ENCODE measurements at regions not wholly inside any gene's neighbourhood (a gene's known extent, or its start where the extent isn't known, plus 50 kb on each side); places are given as distances from the start of the nearest gene placed in this dataset.

DNA sequence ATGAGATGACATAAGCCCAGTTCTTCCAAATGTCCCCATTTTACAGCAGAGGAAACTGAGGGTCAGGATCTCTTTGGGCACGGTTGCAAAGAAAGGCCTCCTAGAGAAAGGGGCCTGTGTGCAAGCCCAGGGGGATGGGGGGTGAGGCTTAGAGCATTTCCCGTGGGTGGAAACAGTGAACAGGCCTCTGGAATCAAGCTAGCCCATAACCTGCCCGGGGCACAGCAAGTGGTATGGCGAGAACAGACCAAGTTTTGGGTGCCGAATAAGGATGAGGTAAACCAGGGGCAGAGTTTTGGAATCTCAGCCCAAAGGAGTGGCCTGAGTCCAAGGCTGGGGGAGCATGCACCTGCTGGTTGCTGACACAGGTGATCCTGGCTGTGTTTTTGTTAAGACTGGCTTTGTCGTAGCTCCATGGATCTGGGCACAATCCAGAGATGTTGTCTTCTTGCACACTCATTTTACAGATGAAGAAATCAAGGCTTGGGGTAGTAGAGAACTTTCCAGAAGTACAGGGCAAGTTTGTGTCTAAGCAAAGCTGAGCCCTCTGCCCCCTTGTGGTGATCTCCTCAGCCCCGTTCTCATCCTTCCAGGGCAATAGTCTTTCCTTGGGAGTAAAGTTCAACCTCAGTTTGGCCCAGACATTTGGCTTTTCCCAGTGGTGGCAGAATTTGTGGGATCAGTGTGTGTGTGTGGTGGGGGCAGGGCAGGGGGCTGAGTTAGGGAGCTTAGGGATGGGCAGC is 53.5 kb upstream of the MYEOV start:
- Histone ChIP-seq H3K36me3 (ENCODE audit: control insufficient read depth in 4 of 4, insufficient read depth in 3 of 4, low read depth in 1 of 4, low read length in 3 of 4) (no peaks in the 10 kb centered on the region), H3K4me1 (ENCODE audit: control insufficient read depth in 4 of 4, insufficient read depth in 4 of 4, low read length in 3 of 4) (no peaks in the 10 kb centered on the region), H3K4me3 (ENCODE audit: low read depth in 1 of 3, low read length in 3 of 3) (no peak overlapping the region), H3K9me3 (ENCODE audit: control insufficient read depth in 4 of 4, low read length in 3 of 4) (no peaks in the 10 kb centered on the region), H3K9ac (ENCODE audit: low read depth in 1 of 2, low read length in 2 of 2) (no peak overlapping the region), H3K27me3 (ENCODE audit: control insufficient read depth in 4 of 4, insufficient read depth in 4 of 4, low read length in 3 of 4) (no peaks in the 10 kb centered on the region), H3K27ac (ENCODE audit: low read depth in 1 of 2, low read length in 2 of 2) (no peak overlapping the region)
- TF ChIP-seq FOXA1 (IDR thresholded peaks at IDR 0.05) (no peak), RAD21 (IDR thresholded peaks at IDR 0.05) (peak in 1 of 2 donors; percentile 30)
- WGBS = 92% methylated on average over 7 of the region's 7 CpGs
- peak; percentile 36 for DNase-seq (ENCODE audit: low spot score)

DNA sequence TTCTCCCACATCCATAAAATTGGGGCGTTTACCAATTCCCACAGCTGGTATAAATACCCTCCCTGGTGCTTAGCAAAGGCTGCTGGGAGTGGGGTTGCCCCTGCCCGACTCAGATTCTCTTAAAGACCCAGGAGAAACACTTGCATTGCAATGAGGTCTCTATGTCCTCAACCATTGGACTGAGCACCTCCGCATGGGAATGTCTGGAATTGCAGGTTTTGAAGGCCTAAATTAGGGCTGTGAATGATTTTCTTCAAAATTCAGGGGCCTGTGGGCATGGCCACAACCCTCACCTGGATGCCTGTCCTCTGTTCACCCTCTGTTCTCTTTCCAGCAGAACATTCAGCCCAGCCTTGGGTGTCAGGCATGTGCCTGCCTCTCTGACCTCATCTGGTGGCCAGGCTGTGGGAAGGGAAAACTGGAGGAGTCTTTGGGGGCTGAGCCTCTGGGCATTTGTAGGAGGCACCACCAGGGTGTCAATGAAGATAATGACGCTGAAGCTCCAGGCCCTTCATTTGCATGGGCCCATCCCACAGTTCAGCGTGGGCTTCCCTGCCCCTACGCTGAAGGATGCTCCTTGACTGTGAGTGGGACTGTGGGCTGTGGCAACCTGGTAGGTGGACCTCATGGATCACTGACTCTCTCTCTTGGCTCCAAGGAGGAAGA is 52.7 kb upstream of the MYEOV start:
- no peaks in the 10 kb centered on the region for H3K36me3 ChIP-seq (ENCODE audit: control insufficient read depth in 4 of 4, insufficient read depth in 3 of 4, low read depth in 1 of 4, low read length in 3 of 4)
- WGBS = 93% methylated on average over 6 of the region's 6 CpGs
- no peak for DNase-seq (ENCODE audit: low spot score)
- no peaks in the 10 kb centered on the region for H3K27me3 ChIP-seq (ENCODE audit: control insufficient read depth in 4 of 4, insufficient read depth in 4 of 4, low read length in 3 of 4)
- H3K4me3 ChIP-seq (ENCODE audit: low read depth in 1 of 3, low read length in 3 of 3) = no peak overlapping the region
- no peaks in the 10 kb centered on the region for H3K9me3 ChIP-seq (ENCODE audit: control insufficient read depth in 4 of 4, low read length in 3 of 4)
- no peak overlapping the region for H3K27ac ChIP-seq (ENCODE audit: low read depth in 1 of 2, low read length in 2 of 2)
- no peaks in the 10 kb centered on the region for H3K4me1 ChIP-seq (ENCODE audit: control insufficient read depth in 4 of 4, insufficient read depth in 4 of 4, low read length in 3 of 4)
- no peak for TF ChIP-seq SP1 (IDR thresholded peaks at IDR 0.05)
- no peak overlapping the region for H3K9ac ChIP-seq (ENCODE audit: low read depth in 1 of 2, low read length in 2 of 2)

DNA sequence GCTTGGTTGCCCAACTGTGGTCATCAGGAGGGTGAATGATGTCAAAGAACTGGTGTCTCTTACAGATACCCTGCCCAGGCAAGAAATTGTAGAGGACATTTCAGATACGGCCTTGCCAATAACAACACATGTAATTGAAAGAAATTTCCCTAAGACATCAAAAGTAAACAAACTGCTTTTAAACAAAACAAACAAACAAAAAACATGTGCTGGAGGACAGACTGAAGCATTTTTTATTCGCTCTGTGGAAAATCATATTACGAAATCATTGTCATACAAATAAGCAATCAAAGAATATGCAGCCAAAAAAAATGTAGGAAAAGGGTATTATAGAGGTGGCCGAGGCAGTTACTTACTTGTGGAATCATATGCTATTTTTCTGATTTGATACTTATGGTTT is 52.1 kb upstream of the MYEOV start:
- Histone ChIP-seq H3K9ac (ENCODE audit: low read depth in 1 of 2, low read length in 2 of 2) (no peak overlapping the region), H3K4me3 (ENCODE audit: low read depth in 1 of 3, low read length in 3 of 3) (no peak overlapping the region), H3K9me3 (ENCODE audit: control insufficient read depth in 4 of 4, low read length in 3 of 4) (no peaks in the 10 kb centered on the region), H3K36me3 (ENCODE audit: control insufficient read depth in 4 of 4, insufficient read depth in 3 of 4, low read depth in 1 of 4, low read length in 3 of 4) (no peaks in the 10 kb centered on the region), H3K27me3 (ENCODE audit: control insufficient read depth in 4 of 4, insufficient read depth in 4 of 4, low read length in 3 of 4) (no peaks in the 10 kb centered on the region), H3K4me1 (ENCODE audit: control insufficient read depth in 4 of 4, insufficient read depth in 4 of 4, low read length in 3 of 4) (no peaks in the 10 kb centered on the region), H3K27ac (ENCODE audit: low read depth in 1 of 2, low read length in 2 of 2) (no peak overlapping the region)
- DNase-seq (ENCODE audit: low spot score) = no peak
- no peak for TF ChIP-seq RAD21 (IDR thresholded peaks at IDR 0.05)
- TF ChIP-seq HNF4G (IDR thresholded peaks at IDR 0.05) = no peak
- TF ChIP-seq TAF1 (conservative IDR thresholded peaks at IDR 0.05) = no peak
- no peak for TF ChIP-seq EGR1 (IDR thresholded peaks at IDR 0.05; ENCODE audit: low read depth in 2 of 2)
- TF ChIP-seq SP1 (IDR thresholded peaks at IDR 0.05) = no peak
- TF ChIP-seq ZBTB33 (IDR thresholded peaks at IDR 0.05) = no peak
- no peak for TF ChIP-seq JUND (IDR thresholded peaks at IDR 0.05)
- TF ChIP-seq YY1 (IDR thresholded peaks at IDR 0.05) = no peak
- TF ChIP-seq FOXA2 (IDR thresholded peaks at IDR 0.05) = no peak
- no peak for TF ChIP-seq RXRA (IDR thresholded peaks at IDR 0.05)
- no peak for TF ChIP-seq MAX (IDR thresholded peaks at IDR 0.05)
- 87% methylated on average over 4 of the region's 4 CpGs for WGBS
